Right kidney (tissue), 1 donor: ENCODE measurements at regions not wholly inside any gene's neighbourhood (a gene's known extent, or its start where the extent isn't known, plus 50 kb on each side); places are given as distances from the start of the nearest gene placed in this dataset.

Experiments
- DNase-seq: peaks from one replicate; pipeline ENCODE4 v3.0.0-alpha.2; 2016

GRCh38 chr5:33379757-33380156 is 61.0 kb upstream of the TARS1 start:
- DNase-seq = no peak

- DNase-seq = no peak
Observed at GRCh38 chr5:33381243-33381642, 59.5 kb upstream of the TARS1 start.
